CD4-positive, alpha-beta T cell treated with Interferon alpha-2 for 1 hour (primary cell): ENCODE measurements at regions not wholly inside any gene's neighbourhood (a gene's known extent, or its start where the extent isn't known, plus 50 kb on each side); places are given as distances from the start of the nearest gene placed in this dataset.
A peak's percentile ranks its signal among the peaks of the same experiment; 100 is the strongest.
"Not testable (repeated sequence)": the region's sequence is repeated elsewhere in the genome, so short reads cannot be mapped to it uniquely, and the experiment has no call there.

Experiments used
- DNase-seq, 2 donors: peaks; one replicate each; pipeline ENCODE4 v3.0.0-alpha.2; 2020 to 2022

DNA sequence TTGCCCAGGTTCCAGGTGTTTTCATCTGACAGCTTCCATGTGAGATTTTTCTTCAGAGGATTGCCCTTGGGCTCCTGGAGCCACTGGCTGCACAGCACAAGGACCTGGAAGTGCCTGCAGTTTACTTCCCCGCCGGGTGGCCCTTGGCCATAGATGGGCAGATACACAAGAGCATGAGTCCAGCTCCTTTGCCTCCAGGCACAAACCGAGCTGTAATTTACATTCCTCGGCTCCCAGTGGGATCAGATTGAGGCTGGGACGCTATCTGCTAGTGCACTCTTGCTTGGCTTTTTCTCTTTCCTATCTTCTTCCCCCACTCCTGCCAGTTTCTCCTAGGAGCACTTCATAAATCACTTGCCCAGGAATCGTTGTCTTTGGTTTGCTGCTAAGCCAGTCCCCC, 85.4 kb upstream of the RALY start:
- DNase-seq = no peak

DNA sequence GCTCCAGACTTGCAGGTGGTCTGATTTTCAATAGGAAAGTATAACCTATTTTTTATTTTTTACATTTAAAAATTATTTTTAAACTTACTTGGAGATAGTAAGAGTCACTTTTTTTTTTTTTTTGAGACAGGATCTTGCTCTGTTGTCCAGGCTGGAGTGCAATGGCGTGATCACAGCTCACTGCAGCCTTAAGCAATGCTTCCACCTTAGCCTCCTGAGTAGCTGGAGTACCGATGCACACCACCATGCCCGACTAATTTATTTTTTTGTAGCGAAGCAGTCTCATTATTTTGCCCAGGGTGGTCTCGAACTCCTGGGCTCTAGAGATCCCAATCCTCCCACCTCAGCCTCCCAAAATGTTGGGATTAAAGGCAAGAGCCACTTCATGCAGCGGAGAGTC, 84.8 kb upstream of the RALY start:
- DNase-seq = no peak

DNA sequence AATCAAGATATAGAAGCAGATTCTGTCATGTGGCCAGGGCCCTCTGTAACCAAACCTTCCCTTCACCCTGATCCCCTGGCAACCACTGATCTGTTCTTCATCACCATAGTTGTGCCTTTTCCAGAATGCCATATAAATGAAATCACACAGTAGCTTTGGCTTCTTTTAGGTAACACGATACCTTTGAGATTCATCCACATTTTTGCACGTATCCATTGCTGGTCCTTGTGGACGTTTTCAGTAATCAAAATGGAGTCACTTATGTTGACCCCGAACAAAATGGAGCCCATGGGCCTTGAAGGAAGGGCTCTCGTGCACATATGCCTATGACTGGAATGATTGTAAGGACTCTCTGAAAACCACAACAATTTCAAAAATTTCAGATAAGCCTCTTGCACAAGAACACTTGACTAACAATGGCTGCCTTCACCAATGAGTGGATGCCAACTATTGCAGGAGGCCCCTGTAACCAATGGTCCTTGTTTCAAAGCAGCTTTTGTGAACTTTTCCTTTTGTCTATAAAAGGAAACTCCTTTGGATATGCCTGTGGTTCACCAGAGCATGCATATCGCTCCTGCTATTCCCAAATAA, 84.3 kb upstream of the RALY start:
- no peak for DNase-seq

DNA sequence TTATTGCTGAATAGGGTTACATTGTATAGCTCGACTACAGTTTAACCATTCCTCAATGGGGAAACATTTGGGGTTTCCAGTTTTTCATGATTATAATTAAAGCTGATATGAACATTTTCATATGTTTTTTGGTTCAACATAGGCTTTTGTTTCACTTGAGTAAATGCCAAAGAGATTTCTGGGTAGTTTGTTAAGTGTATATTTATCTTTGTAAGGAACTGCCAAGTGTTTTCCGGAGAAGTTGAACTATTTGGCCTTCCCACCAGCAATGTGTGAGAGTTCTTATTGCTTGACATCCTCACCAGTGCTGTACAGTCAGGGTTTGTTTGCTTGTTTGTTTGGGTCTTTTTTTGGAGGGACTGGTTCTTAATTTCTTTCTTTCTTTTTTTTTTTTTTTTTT, 83.7 kb upstream of the RALY start:
- DNase-seq = no peak

DNA sequence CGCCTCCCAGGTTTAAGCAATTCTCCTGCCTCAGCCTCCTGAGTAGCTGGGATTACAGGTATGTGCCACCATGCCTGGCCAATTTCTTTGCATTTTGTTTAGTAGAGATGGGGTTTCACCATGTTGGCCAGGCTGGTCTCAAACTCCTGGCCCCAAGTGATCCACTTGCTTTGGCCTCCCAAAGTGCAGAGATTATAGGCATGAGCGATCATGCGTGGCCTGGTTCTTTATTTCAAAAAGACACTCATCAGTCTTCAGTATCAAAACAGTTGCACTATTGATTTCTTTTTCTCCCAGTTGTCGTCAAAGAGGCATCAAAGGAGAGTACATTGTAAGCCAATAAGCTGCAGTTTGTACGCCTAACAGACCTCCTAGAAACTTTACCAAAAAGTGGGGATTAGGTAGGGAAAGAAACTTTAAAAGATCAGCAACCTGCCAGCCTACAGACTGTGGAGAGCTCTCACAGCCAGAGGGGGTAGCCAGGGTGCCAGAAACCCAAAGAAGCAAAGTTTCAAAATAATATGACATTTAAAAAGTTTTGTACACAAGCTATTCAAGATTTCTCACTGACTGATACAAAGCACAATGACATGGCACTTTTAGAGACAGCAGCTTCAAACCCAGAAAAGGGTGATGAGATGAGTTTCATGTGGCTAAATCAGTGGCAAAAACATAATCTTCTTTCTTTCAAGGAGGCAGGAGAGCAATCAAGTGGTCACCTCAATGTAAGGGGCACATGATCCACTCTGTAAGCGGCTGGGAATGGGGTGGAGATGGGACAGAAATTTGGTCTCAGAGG, 83.0 kb upstream of the RALY start:
- no peak for DNase-seq

DNA sequence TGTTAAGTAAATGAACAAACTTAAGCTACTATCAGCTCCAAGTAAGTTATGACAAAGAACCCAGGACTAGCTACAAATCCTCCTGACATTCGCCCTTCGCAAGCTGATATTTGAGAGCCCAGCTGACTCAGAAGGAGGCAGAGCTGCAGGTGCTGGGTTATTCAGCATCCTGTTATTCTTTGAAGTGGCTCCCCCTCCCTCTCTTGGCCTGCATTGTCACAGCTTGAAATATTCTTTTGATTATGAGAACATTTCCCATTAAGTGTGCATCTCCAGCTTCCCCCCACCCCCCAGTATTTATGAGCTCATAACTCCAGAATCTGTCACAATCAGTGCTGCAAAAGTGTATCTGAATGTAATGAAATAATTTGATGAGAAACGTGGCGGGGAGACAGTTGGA, 78.8 kb upstream of the RALY start:
- peak in 1 of 2 donors; percentile 40 for DNase-seq

DNA sequence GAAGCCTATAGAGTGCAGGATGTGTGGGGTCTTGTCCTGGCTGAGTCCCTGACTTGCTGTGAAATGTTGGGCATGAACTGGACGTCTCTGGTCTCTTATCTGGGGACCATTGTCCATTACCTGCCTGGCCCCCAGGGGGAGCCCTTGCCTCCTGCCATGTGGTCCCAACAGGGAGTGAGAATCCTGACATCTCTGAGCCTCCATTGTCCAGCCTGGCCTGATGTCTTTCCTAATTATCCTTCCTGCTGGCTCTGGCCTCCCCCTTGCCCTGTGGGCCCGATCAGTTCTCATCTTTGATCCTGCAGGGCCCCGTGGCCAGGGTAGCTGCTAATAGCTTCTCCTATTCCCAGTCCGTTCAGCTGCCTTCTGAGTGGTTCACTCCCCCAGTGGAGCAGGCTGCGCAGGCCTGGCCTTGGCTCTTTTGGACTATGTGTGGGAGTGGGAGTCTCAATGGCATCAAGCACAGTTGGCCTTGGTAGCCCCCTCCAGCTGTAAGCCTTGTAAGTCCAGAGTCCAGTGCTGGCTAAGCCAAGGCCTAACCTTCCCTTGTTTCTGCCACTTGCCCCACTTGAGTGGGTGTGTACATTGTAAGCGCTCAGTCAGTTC, 77.9 kb upstream of the RALY start:
- peak; percentile 43 to 63 for DNase-seq

DNA sequence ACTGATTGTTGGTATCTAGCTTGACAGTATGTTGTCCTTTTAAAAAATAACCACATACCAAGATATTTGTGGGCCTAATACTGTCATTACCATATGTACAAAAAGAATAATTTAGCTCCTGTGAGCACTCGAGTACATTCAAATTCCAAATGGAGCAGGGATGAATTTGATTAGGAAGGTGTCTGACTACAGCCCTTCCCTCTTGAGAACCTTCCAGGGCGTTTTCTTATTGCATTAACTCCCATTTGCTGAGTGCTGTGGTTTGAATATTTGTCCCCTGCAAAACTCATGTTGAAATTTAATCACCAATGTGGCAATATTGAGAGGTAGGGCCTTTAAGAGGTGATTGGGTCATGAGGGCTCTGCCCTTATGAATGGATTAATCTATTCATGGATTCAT, 76.9 kb upstream of the RALY start:
- no peak for DNase-seq

DNA sequence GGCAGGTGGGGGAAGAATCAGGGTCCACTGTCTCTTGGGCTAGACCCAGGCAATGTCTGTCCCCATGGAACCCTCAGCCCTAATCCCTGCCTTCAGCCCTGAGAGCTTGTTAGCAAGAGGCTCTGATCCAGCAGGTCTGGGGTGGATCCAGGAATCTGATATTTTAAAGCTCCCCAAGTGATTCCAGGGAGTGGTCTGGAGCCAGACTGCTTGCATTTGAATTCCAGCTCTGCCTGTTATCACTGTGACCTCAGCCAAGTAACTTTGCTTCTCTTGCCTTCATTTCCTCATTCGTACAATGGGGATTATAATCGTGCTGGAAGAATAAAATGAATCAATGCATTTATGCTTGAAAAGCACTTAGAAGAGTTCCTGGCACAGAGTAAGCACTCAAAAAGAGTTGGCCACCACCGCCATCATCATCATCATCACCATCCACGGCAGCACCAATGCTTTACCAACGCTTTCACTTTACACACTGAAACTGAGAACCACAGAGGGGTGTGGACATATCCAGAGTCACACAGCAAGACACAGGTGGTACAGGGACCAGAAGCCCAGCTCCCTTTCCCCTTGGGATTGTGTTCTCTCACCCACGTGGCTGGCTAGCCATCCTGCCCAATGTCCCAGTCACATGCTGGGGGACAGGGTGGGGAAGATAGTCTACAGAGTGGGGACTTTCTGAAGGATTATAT, 75.7 kb upstream of the RALY start:
- no peak for DNase-seq

DNA sequence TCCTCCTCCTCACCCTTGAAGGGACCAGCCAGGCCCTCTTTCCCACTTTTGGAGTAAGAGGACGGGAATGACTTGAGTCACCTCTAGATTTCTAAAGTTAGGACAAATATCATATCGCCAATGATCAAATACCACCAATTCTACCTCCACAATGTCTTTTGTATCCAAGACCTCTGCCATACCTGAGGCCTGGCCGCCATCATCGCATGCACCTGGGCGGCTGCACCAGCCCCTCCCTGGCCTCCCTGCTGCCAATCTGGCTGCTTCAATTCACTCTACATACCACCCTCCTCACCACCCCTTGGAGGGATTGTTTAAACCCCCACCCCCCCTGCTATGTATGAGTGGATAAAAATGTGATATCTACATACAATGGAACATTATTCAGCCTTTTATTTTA, 75.0 kb upstream of the RALY start:
- DNase-seq = no peak

DNA sequence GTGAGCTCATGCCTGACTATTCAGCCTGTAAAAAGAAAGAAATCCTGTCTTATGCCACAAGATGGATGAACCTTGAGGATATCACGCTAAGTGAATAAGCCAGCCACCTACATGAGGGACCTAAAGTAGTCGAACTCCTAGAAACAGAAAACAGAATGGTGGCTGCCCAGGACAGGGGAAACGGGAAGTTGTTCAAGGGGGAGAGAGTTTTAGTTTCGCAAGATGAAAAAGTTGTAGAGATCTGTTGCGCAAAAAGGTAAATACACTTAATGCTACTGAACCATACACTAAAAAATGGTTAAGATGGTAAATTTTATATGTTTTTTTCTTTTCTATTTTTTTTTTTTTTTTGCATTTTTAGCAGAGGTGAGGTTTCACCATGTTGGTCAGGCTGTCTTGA, 74.1 kb upstream of the RALY start:
- DNase-seq = no peak

DNA sequence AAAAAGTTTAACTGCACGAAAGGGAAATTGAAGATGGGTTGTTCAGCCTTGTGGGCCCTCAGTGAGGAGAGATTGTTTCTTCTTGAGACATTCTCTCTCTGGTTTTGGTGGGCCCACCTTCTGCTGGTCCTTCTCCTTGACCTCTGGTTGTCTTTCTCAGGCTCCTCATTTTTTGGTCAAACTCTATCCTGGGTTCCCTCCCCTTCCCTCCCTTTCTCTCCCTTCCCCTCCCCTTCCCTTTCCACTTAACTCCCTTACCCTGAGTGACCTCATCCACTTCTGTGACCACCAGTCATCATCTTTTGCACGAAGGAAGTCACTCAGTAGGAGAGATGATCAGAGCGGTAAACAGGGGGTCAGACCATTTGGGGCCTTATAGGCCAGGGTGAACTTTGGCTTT, 71.5 kb upstream of the RALY start:
- DNase-seq = no peak

DNA sequence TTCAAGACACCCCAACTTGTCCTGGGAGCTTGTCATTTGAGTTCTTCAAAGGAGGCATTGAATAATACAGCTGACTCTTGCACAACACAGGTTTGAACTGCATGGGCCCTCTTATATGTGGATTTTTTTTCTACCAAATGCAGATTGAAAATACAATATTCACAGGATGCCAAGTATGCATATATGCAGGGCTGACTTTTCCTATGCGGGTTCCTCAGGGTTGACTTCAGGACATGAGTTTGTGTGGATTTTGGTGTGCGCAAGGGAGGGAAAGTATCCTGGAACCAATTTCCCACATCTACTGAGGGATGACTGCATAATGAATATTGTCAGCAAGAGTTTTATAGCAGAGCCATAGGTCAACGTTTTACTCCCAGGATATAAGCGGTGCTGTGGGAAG, 70.0 kb upstream of the RALY start:
- DNase-seq = no peak

DNA sequence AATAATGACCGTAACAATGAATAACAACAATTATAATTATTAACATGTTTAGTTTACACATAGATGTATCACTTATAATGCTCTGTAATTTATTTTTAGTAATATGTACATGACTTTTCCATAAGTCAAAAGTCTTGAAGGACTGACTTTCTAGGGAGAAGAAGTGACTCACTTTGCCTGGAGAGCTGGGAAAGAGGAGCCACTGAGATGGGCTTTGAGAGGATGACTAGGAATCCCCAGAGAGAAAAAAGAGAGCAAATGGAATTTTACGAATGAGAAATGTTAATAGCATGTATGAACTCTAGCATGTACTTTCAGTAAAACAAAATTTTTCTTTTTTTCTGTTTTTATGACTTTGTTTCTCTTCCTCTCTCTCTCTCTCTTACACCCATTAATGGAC, 67.8 kb upstream of the RALY start:
- no peak for DNase-seq

DNA sequence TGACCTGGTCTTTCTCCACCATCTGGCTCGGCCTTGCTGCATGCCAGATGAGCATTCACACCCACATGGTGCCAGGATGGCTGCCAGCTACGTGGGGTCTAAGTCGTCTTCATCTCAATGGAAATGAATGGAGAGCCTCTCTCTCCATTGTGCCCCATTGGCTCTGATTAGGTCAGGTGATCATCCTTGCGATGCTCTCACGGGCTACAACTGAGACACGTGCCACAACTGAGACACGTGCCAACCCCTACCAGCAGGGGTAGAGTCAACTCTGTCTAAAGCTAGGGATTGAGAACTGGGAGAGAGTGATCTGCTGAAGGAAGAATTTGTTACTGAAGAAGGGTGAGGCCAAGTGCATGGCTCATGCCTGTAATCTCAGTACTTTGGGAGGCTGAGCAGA, 67.3 kb upstream of the RALY start:
- DNase-seq = no peak

DNA sequence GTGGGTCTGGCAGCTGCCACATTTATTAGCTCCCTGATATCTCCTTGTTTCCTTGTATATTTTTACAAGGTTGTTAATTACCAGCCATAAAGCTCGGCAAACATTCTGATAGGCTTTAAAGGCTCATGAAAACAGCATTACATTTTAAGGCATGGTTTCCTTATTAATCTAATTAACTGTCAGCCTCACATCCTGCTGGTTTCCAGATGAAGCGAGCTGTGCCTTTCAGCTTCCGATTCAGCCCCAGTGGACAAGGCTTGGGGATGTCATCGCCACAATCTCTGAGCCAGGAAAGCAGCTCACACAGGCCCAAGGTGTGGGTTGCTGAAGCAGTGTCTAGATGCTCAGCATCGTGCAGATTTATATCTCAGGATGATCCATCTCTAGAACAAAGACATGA, 66.0 kb upstream of the RALY start:
- DNase-seq = no peak

DNA sequence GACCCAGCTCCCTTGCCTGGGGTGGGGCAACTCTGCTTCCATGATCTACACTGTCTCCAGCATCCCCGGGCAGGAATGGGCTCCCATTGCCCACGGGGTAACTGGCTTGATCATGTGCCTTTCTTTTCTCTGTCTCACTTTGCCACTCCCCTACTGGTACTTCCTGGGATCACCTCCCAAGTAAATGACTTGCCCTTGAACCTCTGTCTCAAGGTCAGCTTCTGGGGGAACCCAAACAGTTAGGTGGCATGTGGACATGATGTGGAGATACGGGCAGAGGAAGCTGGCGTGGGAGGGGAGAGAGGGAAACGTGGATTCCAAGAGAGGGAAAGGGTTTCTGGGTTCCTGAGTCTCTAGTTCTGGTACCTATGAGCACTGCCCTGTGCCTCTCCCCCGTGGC, 63.8 kb upstream of the RALY start:
- DNase-seq = no peak

DNA sequence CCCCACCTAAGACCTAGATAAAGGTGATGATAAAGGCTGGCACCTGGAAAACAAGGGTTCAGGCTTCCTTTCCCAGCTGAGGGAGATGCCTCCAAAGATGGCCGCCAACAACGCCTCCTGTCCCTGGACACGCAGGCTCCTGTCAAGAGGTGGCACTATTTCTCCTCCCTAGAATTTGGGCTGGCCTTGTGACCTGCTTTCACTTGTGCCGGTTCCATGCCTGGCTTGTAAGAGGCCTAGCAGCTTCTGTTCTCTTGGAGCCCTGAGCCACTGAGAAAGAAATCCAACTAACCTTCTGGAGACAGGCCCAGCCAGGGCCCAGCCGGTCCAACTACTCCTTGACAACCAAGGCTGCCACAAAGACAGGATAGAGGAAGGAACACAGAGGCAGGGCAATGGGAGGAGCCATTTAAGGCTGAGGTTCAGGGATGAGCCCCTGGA, 60.2 kb upstream of the RALY start:
- DNase-seq = peak; percentile 50 to 72

DNA sequence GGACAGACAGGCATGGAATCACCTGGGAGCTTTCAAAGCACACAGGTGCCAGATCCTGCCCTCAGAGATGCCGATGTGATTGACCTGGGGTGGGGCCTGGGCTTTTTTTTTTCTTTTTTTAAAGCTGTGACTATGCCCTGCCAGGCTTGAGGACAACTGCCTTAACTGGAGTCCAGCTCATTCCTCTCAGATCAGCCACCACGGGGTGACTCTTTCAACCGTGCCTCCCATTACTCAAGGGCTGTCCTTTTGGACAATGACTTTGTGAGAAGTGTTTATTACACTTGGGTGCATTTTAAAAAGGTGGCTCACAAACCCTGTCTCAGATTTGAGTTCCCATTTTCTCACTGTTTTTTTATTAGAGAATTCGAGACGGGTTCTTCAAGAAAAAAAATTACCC, 57.1 kb upstream of the RALY start:
- no peak for DNase-seq

DNA sequence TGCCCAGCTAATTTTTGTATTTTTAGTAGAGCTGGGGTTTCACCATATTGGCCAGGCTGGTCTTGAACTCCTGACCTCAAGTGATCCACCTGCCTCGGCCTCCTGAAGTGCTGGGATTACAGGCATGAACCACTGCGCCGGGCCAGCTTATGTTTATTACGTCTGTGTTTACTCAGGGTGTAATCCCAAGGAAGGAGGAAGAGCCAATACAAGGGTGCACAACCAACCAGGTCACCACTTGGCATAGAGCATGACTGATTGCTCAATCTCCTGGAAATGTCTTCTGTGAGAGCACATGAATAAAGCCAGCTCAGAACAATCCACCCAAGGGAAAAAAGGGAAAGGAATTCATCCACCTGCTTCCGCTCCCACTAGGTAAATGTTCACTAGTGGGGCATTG, 54.7 kb upstream of the RALY start:
- not testable (repeated sequence) for DNase-seq

DNA sequence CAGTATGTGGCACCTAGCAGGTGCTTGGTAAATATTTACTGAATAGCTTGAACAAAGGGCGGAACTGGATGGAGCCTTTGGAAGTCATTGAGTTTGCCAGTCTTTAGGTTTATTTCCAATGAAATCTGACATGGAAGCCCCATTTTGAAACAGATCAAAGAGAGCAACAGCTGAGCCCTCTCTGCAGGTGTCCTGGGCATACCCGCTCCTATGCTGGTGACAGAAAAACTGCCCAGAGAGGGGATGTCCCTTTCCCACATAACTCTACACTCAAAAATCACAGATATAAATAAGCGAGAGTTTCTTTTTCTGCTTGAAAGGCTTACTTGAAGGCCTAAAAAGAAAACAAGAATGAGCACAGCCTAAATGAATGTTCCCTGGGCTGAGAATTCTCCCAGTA, 53.0 kb upstream of the RALY start:
- no peak for DNase-seq
